ENCODE measurements at regions not wholly inside any gene's neighbourhood (a gene's known extent, or its start where the extent isn't known, plus 50 kb on each side); places are given as distances from the start of the nearest gene placed in this dataset.
A peak's percentile ranks its signal among the peaks of the same experiment; 100 is the strongest.
"Not testable (repeated sequence)": the region's sequence is repeated elsewhere in the genome, so short reads cannot be mapped to it uniquely, and the experiment has no call there.

- intact Hi-C loops (cut with DNase I), result no loop called here
- peaks cover 0 to 25% (median 0%) of the 10 kb centered on the region in 4 donors for H3K27me3 ChIP-seq
- H3K4me3 ChIP-seq, result no peak overlapping the region
- H3K36me3 ChIP-seq, result no peaks in the 10 kb centered on the region
- no peaks in the 10 kb centered on the region for H3K9me3 ChIP-seq
- no peak for DNase-seq (ENCODE audit: extremely low spot score)
- WGBS, result 93% methylated on average over 21 of the region's 24 CpGs
- TF ChIP-seq POLR2AphosphoS5 (IDR thresholded peaks at IDR 0.05), result no peak
- no peak overlapping the region for H3K27ac ChIP-seq (replicated peaks in 1 of 4)
- H3K4me1 ChIP-seq, result no peaks in the 10 kb centered on the region
Observed at GRCh38 chr10:131577786-131578471, 266.4 kb upstream of the TCERG1L start.

GRCh38 chr10:131578472-131578970 is 267.0 kb upstream of the TCERG1L start:
- Histone ChIP-seq H3K27ac (replicated peaks in 1 of 4) (no peak overlapping the region), H3K4me3 (no peak overlapping the region), H3K27me3 (peaks cover 0 to 22% (median 0%) of the 10 kb centered on the region in 4 donors), H3K4me1 (no peaks in the 10 kb centered on the region), H3K9me3 (no peaks in the 10 kb centered on the region), H3K36me3 (no peaks in the 10 kb centered on the region)
- intact Hi-C loops (cut with DNase I), result no loop called here
- TF ChIP-seq POLR2AphosphoS5 (IDR thresholded peaks at IDR 0.05) (no peak), POLR2A (IDR thresholded peaks at IDR 0.05; ENCODE audit: low read depth) (no peak)
- TF ChIP-seq, protein P1, sequence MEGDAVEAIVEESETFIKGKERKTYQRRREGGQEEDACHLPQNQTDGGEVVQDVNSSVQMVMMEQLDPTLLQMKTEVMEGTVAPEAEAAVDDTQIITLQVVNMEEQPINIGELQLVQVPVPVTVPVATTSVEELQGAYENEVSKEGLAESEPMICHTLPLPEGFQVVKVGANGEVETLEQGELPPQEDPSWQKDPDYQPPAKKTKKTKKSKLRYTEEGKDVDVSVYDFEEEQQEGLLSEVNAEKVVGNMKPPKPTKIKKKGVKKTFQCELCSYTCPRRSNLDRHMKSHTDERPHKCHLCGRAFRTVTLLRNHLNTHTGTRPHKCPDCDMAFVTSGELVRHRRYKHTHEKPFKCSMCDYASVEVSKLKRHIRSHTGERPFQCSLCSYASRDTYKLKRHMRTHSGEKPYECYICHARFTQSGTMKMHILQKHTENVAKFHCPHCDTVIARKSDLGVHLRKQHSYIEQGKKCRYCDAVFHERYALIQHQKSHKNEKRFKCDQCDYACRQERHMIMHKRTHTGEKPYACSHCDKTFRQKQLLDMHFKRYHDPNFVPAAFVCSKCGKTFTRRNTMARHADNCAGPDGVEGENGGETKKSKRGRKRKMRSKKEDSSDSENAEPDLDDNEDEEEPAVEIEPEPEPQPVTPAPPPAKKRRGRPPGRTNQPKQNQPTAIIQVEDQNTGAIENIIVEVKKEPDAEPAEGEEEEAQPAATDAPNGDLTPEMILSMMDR (IDR thresholded peaks at IDR 0.05), result no peak
- peak; percentile 72 for DNase-seq (ENCODE audit: extremely low spot score)
- WGBS, result 95% methylated on average over 16 of the region's 16 CpGs

- TF ChIP-seq POLR2AphosphoS5 (IDR thresholded peaks at IDR 0.05) (no peak), EP300 (IDR thresholded peaks at IDR 0.05) (peak; percentile 0)
- peak; percentile 86 for DNase-seq (ENCODE audit: extremely low spot score)
- Histone ChIP-seq H3K4me1 (no peaks in the 10 kb centered on the region), H3K9me3 (no peaks in the 10 kb centered on the region), H3K27ac (replicated peaks in 1 of 4) (no peak overlapping the region), H3K27me3 (peaks cover 0 to 22% (median 0%) of the 10 kb centered on the region in 4 donors), H3K4me3 (no peak overlapping the region), H3K36me3 (no peaks in the 10 kb centered on the region)
- WGBS, result 74% methylated on average over 8 of the region's 19 CpGs
- intact Hi-C loops (cut with DNase I), result no loop called here
Observed at GRCh38 chr10:131579251-131580071, 267.9 kb upstream of the TCERG1L start.

DNA sequence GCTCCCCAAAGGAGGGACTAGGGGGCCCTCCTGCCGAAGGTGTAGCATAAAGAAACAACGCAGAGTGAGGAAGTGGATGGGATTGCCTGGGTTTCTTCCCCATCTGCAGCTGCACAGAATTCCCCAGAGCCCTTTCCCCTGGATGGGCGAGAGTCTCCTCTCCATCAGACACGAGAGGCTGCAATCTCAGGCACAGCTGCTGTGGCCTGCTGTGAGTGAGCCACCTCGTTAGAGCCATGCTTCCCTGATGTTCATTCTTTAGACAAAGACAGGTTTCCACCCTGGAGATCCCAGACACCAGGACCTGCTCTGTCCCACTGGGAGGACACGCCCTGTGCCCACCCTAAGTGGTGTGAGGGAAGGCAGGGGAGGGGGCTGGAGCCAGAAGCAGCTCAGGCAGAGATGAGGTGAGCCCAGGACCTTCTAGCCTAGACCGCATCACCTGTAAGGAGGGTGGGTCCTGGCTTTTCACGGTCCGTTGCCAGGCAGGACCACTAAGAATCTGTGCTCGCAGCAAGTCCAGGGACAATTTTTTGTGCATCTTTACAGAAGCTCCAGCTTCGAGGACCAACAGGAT is 268.6 kb upstream of the TCERG1L start:
- Histone ChIP-seq H3K4me3 (no peak overlapping the region), H3K27ac (replicated peaks in 1 of 4) (no peak overlapping the region), H3K27me3 (peaks cover 0 to 18% (median 0%) of the 10 kb centered on the region in 4 donors), H3K4me1 (no peaks in the 10 kb centered on the region), H3K36me3 (no peaks in the 10 kb centered on the region), H3K9me3 (no peaks in the 10 kb centered on the region)
- no peak for TF ChIP-seq EP300 (IDR thresholded peaks at IDR 0.05)
- TF ChIP-seq, protein P1 (IDR thresholded peaks at IDR 0.05), result no peak
- no peak for TF ChIP-seq POLR2AphosphoS5 (IDR thresholded peaks at IDR 0.05)
- TF ChIP-seq POLR2A (IDR thresholded peaks at IDR 0.05; ENCODE audit: low read depth), result no peak
- peak; percentile 83 for DNase-seq (ENCODE audit: extremely low spot score)
- intact Hi-C loops (cut with DNase I), result no loop called here
- WGBS, result 77% methylated on average over 8 of the region's 11 CpGs

- intact Hi-C loops (cut with DNase I), result no loop called here
- H3K27me3 ChIP-seq, result peaks cover 0 to 19% (median 0%) of the 10 kb centered on the region in 4 donors
- peak; percentile 77 for DNase-seq (ENCODE audit: extremely low spot score)
- no peak overlapping the region for H3K4me3 ChIP-seq
- TF ChIP-seq POLR2A (IDR thresholded peaks at IDR 0.05; ENCODE audit: low read depth) (no peak), EP300 (IDR thresholded peaks at IDR 0.05) (no peak)
- TF ChIP-seq, protein P1 (IDR thresholded peaks at IDR 0.05), result no peak
- H3K4me1 ChIP-seq, result no peaks in the 10 kb centered on the region
- WGBS, result 89% methylated on average over 3 of the region's 3 CpGs
- H3K9me3 ChIP-seq, result no peaks in the 10 kb centered on the region
- H3K27ac ChIP-seq (replicated peaks in 1 of 4), result no peak overlapping the region
- no peaks in the 10 kb centered on the region for H3K36me3 ChIP-seq
Observed at GRCh38 chr10:131580674-131581073, 269.2 kb upstream of the TCERG1L start.

DNA sequence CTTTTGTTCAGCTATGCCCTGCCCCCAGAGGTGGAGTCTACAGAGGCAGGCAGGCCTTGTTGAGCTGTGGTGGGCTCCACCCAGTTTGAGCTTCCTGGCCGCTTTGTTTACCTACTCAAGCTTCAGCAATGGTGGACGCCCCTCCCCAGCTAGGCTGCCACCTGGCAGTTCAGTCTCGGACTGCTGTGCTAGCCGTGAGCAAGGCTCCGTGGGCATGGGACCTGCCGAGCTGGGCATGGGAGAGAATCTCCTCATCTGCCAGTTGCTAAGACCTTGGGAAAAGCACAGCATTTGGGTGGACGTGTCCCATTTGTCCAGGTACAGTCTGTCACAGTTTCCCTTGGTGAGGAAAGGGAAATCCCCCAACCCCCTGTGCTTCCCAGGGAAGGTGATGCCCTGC is 270.0 kb upstream of the TCERG1L start:
- H3K9me3 ChIP-seq; H3K36me3 ChIP-seq; H3K4me1 ChIP-seq; H3K4me3 ChIP-seq; intact Hi-C loops (cut with DNase I); H3K27ac ChIP-seq (replicated peaks in 1 of 4): not testable (repeated sequence)
- peaks cover 0 to 23% (median 0%) of the 10 kb centered on the region in 4 donors for H3K27me3 ChIP-seq
- peak; percentile 68 for DNase-seq (ENCODE audit: extremely low spot score)
- WGBS, result 83% methylated on average over 1 of the region's 7 CpGs
